ENCODE measurements at regions not wholly inside any gene's neighbourhood (a gene's known extent, or its start where the extent isn't known, plus 50 kb on each side); places are given as distances from the start of the nearest gene placed in this dataset.
"Not testable (repeated sequence)": the region's sequence is repeated elsewhere in the genome, so short reads cannot be mapped to it uniquely, and the experiment has no call there.

DNA sequence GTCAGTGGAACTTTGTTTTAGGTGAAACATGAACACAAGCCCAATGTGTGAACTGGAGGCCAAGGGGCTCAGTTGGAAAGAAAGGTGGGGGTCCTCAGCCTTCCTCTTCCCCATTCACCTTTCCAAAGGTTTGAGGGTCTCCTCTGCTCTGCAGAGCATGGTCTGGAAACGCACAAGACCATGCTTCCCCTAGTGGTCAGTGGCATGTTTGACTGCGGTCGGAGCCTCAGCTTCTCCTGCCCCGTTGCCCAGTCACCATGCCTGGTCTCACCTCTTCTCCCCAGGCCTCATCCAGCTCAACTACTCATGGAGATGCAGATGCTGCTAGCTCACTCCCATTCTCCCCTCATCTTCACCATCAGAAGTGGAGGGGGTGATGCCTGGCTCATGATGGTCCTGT lies 340.3 kb downstream of the GADD45G start:
- DNase-seq, result no peak

DNA sequence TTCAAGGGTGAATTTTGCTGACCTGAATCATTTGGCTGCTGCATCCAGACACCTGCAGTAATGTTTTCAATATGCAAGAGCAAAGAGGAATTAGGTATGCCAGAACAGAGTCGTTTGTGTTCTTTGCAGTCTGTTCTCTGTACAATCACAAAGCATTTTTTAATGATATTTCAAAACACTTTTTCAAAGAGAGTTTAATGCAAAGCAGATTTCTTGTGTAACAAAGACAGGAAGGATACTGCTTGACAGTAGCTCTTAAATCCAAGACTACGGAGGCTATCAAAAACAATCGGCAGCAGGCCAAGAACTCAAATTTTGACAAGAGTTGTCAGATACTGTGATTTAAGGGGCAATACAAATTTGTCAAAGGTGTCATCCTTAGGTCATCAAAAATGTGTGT lies 341.9 kb downstream of the GADD45G start:
- DNase-seq, result no peak

DNA sequence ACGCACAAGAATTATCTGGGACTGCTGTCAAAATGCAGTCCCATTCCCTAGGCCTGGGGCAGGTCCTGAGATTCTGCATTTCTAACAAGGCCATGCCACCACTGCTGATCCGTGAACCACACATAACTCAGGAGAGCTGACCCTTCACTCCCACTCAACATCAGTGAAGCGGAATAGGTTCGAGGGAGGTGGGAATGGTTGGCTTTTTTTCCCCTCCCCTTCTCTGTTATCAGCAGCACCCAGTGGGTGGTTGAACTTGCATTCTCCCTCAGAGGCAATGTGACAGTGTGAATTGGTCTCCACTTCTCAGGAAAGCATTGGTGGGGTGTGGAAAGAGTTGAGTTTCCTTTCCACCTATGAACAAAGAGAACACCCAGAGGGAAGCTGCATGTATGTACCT lies 344.3 kb downstream of the GADD45G start:
- no peak for DNase-seq

DNA sequence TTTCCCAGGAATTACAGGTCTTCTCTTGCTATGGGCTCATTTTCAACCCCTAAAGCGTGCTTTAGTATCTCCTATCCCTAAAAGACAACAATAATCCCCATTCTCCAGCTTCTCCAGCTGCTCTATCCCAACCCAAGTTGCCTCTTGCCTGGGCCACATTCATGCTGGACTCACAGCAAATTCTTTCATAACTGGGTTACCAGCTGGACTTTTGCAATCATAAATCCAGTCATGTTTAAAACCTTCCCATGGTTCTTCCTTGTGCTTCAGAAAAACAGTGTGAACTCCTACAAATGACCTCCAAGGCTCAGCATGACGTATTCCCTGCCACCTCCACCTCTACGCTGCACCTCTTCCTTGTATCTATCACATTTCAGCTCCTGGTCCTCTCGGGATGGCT lies 346.9 kb downstream of the GADD45G start:
- DNase-seq, result no peak

DNA sequence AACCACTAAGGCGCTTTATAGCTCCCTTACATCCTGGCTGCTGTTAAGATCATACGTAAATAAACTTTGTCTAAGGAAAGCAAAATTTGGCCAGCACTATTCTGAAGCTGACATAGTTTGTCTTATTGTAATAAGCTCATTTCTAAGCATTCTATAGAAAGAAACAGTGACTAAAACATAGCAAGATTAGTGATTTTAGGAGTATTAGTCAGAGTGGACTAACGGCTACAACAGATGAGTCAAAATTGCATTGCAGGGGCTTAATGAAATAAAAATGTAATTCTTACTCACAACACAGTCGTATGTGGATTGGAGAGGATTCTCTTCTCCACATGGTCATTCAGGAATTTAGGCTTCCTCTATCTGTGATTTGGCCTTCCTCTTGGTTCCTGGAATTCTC lies 347.6 kb downstream of the GADD45G start:
- DNase-seq, result no peak

DNA sequence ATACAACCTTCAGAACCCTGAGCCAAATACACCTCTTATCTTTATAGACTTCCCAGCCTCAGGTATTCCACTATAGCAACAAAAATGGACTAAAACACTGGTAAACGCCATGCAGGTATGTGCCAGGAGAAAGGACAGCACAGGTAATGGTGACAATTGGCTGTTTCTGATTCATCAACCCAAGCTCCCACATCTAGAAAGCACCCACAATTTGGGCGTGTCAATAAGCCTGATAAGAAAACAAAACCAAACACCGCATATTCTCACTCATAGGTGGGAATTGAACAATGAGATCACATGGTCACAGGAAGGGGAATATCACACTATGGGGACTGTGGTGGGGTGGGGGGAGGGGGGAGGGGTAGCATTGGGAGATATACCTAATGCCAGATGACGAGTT lies 348.5 kb downstream of the GADD45G start:
- DNase-seq, result not testable (repeated sequence)

DNA sequence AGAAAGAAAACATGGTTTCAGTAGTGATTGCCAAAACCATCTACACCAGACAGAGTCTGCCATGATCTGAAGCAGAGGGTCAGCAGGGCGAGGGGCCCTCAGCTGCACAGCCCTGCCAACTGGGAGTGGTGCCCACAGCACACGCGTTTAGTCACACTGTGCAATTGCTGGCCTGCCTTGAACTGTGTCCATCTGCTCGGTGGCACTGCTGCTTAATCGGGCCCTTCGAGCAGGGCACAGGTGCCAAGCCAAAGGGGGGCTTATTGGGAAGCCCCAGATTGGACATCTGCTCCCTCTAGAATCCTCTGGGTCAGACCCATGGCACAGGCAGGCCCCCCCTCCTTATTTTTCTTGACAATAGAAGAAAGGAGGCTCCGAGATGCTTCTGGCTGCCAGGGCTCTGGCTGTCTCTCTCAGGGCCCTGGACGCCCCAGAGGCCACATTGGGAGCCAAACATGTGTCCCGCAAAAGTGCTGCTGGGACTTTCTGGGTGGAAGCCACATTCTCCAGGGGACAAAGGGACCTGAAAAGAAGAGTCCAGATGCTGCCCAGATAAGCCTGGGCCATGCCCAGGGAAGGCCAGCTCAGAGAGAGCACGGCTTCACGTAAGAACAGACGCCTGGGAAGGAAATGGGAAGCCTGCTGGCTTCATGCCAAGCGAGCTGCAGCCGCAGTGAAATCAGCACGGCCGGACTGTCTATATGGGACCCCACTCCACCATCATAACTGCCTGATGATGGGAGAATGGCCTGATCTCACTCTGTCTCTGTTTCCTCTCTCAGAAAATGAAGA lies 349.2 kb downstream of the GADD45G start:
- DNase-seq, result peak; percentile 31 to 47 (median 34)

DNA sequence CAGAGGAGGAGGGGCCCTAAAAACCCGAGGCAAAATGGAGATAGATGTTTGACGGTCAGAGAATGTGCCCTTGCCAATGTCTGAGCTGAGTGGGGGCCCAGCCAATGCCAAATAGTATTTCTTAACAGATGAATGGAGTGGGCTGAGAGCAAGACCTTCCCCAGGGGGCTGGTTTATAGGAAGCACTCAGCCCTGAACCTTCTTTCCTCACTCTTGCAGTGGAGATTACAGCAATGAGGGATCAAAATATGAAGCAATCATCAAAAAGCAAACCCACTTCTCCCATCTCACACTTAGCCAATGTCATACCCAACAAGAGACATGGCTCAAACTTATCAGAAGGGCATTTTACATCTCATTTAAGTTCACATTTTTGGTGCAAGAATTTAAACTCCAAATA lies 350.3 kb downstream of the GADD45G start:
- no peak for DNase-seq

DNA sequence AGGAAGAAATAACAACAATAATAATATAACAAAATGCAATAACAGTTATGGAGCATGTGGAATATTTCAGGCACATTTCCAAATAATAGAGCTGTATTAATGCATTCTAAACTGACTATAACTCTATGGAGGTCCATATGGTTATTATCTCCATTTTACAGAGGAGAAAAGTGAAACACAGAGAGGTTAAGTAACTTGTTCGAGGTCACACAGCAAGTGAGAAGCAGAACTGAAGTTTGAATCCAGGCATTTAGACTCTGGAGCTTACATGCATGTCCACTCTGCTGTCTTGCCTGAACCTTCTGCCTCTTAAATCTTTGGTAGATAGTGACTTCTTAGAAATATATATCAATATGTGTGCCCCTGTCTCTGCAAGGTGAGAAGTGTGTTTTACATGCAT lies 350.8 kb downstream of the GADD45G start:
- DNase-seq, result no peak

DNA sequence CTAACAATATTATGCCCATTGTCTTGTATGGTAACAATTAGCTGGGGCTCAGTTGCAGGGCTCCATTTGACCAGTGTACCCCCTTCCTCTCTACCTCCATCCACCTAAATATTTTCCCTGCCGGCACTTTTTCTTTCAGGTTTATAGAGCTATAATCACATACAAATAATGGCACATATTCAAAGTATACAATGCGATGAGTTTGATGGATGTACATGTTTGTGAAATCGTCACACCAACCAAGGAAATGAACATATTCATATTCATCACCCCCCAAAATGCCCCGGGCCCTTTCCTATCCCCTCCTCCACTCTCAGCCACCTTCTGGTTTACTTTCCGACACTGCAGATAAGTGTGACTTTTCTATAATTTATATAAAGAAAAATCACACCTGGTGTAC lies 351.5 kb downstream of the GADD45G start:
- DNase-seq, result peak in 2 of 3 experiments; percentile 44 to 69

DNA sequence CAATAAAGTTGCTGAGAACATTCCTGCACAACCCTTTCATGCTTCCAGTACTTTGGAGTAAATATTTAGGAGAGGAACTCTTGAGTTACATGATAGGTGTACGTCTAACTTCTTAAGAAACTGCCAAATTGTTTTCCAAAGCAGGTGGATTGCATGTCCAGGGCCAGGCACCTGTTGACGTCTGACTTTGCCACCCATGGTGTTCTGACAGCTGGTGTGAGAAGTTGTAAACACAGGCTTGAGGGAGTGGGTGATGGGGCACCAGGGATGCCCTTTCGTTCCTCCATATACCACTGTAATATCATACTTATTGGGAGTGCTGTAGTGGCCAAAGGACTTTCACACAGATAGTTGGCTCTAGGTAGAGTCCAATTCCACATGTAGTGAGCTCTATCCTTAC lies 352.1 kb downstream of the GADD45G start:
- DNase-seq, result peak in 2 of 3 experiments; percentile 49 to 69

DNA sequence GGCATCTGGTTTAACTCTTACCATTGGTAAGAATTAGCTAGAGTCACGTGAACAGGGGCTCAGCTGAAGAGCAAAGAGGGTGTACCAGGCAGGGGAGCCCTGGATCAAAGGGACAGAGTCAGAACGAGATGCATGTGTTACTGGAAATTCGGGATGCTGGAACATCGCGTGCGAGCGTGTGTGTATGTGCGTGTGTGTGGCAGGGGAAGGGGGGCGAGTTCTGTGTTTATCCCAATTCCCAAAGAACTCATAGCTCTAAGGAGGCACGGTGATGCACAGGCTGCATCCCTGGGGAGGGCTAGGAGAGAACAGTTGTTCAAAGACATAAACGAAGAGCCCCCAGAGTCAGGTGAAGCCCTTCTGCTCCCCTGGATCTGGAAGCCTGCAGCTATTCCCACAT lies 353.3 kb downstream of the GADD45G start:
- no peak for DNase-seq

DNA sequence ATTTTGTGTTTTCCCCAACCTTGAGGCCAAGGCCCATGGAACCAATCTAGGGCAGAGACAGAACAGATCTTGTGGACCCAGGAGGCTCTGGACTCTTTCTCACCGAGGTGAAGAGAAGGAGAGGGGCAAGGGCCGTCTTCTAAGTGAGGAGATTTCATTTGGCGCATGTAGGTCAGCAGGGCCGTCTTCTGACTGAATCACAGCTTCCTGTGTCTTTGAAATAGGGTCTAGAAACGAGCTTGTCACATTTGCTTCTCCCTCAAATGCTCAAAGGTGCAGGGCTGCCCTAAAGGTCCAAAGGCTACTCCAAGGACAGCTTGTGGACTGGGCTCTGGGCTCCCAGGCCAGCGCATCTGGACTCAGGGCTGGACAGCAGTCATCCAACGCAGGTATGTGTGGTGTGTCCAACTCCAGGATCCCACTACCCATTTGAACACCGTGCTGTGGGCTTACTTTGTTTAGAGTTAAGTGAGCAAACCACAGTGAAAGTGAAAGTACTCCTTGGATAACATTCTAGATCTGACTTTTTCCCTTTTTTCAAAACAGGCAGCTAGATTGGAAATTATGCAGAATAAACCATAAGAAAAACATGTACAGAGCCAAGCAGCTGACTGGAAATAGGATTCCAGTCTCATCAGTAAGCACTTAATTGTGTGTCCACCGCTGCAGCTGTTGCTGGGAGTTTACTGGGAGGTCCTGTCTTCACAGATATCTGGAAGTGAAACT lies 357.0 kb downstream of the GADD45G start:
- DNase-seq, result no peak

DNA sequence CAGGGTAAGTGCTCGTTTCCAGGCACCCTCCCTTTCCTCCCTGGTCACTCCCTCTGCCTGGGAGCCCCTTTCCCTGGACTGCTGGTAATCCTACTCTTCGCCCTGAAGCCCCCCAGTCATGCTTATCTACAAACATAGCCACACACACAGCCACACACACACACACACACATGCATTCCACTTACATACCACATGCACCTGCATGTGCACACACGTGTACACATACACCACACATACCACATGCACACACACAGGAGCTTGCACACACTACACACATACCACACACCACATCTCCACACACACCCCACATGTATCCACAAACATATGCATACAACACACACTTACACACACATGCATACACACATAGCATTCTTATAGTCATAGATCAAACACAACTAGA lies 358.5 kb downstream of the GADD45G start:
- no peak for DNase-seq

DNA sequence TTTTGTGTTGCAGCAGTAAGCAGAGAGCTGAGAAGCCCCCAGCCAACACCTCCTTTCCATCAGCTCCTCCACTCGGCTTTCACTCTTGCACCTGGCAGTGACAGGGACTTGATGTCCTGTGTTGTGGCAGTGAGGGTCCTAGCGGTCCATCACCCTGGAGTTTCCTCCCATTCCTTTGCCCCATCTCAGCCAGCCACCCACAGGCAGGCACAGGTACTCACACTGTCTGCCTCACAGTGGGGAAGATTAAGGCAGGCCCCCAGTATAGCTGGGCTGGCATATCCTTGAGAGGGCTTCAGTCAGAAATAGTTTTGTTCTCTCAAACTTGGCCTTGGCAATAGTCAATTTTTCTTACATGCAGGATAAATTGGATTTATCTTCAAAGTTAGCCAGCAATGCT lies 362.7 kb downstream of the GADD45G start:
- DNase-seq, result no peak

DNA sequence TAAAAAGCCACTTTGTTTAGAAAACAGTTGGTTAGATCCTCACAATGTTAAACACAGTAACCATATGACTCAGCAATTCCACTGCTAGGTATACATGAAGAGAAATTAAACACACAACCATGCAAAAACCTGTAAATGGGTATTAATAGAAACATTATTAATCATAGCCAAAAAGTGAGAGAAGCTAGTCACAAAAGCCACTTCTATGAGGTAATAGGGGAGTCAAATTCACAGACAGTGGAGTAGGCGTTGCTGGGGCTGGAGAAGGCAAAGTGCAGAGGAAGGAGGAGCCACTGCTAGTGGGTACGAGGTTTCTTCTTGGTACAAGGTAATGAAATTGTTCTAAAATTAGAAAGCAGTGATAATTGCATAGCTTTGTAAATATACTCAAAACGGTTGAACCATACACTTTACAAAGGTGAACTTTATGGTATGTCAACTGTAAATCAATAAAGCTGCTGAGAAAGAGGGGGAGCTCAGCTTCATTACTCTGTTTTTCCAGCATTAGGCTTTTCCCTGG lies 364.4 kb downstream of the GADD45G start:
- DNase-seq, result peak; percentile 7 to 87 (median 71)

DNA sequence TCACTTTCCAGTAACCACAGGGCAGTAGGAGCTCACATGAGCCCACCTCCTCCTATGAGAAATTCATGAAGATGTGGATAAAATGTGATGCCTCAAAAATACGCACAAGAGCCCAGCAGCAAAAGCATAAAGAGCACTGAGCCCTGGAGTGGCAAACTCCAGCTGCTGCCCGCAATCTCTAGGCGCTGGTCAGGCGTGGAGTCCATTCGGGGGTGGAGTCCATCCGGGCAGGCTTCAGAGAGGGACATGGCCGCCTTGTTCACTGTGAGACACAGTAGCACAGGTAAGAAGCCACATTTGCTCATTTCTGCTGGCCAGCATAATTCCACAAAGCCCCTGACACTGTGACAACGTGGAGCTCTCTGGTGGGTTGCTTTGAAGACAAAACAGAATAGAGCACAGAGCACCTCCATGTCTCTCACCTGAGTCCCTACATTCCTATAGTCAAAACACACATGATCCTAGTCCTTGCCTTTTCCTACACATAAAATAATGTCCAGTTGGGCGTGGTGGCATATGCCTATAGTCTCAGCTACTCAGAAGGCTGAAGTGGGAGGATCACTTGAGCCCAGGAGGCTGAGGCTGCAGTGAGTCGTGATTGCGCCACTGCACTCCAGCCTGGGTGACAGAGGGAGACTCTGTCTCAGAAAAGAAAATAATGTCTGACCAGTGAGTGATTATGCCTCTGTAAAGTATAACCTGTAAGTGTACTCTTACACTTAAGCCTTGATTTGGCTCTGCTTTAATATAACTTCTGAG lies 365.2 kb downstream of the GADD45G start:
- DNase-seq, result peak in 1 of 3 experiments; percentile 61

DNA sequence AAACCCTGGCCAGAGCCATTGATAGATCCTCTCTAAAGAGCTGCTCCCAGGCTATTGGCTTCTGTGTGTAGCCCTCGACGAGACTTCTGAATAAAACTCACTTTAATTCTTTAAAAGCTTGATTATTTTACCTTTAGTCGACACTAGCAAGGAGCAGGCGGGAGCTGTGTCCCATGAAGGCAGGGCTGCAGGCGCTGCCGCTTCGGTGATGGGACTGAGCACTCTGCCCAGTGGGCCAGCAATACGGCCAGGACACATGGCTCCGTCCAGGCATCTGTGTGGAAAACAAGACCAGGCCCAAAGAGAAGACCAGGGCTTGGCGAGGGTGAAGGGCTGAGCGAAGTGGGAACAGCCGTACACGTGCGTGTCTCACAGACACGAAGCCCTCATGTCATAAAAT lies 365.9 kb downstream of the GADD45G start:
- no peak for DNase-seq

DNA sequence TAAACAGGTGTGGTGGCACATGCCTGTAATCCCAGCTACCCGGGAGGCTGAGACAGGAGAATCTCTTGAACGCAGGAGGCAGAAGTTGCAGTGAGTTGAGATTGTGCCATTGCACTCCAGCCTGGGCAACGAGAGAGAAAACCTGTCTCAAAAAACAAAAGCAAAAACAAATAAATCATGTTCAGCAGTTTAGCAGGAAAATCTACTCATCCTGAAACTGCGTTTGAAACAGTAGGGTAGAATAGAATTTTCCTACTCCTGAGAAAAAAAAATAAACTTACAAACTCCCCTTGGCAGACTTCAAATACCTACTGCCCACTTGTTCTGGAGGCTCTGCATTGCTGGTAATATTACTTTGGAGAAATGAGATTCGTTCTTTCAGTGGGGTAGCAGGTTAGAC lies 367.7 kb downstream of the GADD45G start:
- no peak for DNase-seq

DNA sequence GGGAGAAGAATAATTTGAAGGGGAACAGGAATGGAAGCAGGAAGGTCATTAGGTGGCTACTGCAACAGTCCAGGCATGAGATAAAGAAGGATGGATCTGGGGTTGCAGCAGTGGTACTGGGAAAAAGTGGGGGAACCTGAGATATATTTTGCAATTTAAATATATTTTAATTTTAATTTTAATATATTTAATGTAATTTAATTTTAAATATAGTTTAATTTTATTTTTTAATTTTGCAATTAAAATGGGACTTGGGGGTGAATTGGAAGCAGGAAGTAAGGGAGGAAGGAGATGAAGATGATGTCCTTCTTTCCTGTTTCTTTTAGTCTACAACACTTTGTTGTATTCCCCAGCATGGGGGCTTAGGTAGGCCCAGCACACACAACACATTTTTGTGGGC lies 369.8 kb downstream of the GADD45G start:
- DNase-seq, result no peak

DNA sequence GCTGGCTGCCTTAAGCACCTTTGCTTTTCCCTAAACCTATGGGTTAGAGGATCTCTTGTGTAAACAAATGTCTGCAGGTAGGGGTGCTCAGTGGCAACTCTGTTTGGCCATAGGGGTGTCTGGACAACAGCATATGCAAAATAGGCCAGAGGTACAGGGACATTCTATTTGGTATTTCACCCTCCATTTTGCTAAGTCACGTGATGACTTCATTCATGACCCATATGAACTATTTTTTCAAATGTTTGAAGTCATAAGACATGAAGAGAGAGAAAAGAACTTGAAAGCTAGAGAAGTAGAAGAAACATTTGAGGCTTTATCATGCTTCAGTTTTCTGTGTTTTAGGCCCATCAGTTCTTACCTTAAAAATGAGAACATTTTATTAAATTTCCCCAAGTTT lies 370.2 kb downstream of the GADD45G start:
- no peak for DNase-seq

DNA sequence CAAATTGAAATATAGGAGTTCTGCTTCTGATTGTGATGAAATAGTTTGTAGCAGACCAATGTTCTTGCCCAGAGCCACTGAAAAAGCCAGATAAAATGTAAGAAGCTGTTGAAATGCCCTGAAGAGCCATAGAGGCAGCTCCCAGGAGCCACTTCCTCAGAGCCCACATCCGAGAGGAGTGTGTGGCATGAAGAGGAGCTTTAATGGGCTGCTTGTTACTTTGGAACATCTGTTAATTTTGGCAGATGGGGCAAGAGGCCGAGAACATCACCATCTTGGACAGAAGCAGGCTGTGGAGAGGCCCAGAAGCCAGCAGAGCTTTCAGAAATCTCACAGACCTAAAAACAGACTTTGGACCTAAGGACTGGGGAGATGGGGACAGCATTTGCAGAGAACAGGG lies 370.8 kb downstream of the GADD45G start:
- peak in 1 of 3 experiments; percentile 1 for DNase-seq

DNA sequence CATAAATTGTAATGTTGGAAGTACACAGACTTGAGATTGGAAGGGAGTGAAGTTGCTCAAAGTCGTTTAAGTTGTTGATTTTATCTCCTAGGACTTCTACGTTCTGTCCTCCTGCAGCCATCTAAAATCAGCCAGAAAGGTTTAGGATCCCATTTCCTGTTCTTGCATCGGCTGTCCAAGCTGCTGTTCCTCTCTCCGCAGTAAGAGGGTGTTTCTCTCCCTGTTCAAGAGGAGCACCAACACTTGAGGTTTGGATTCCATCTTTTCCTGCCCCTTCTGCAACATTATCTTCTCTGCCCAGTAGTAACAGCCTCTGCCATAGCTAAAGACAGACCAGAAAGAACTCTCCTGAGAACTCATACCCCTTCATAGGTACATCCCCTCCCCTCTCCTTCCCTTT lies 373.4 kb downstream of the GADD45G start:
- peak in 2 of 3 experiments; percentile 1 to 35 for DNase-seq

All from NCI-H1417 (cell line).